Liver (tissue), 3 donors: ENCODE measurements at regions not wholly inside any gene's neighbourhood (a gene's known extent, or its start where the extent isn't known, plus 50 kb on each side); places are given as distances from the start of the nearest gene placed in this dataset.

Source experiments
- CTCF ChIP-seq: fragments of 150-350 bp; IDR thresholded peaks from 2 replicates; pipeline ENCODE4 v1.5.1; 2017; ENCODE audit warnings: improper control_type of control experiment, low read depth, low read length; ENCODE audit not compliant: missing input control
- EGR1 ChIP-seq, 2 donors: IDR thresholded peaks; 2 replicates each; pipeline ENCODE4 v1.6.1; 2016 to 2018; ENCODE audit warnings: antibody characterized with exemption in 2 of 2, low read depth in 2 of 2
- FOXA1 ChIP-seq: IDR thresholded peaks from 2 replicates; pipeline ENCODE4 v1.6.1; 2016; ENCODE audit warnings: antibody characterized with exemption
- JUND ChIP-seq, 2 donors: IDR thresholded peaks; 2 replicates each; pipeline ENCODE4 v1.6.1; 2016; ENCODE audit warnings: antibody characterized with exemption in 2 of 2
- MAX ChIP-seq: IDR thresholded peaks from 2 replicates; pipeline ENCODE4 v1.6.1; 2016; ENCODE audit warnings: antibody characterized with exemption
- RAD21 ChIP-seq, 2 donors: IDR thresholded peaks; 2 replicates each; pipeline ENCODE4 v1.6.1; 2016; ENCODE audit warnings: antibody characterized with exemption in 2 of 2, mild to moderate bottlenecking in 2 of 2
- REST ChIP-seq: IDR thresholded peaks from 2 replicates; pipeline ENCODE4 v1.6.1; 2016; ENCODE audit warnings: antibody characterized with exemption, mild to moderate bottlenecking
- RXRA ChIP-seq, 2 donors: IDR thresholded peaks; 2 replicates each; pipeline ENCODE4 v1.6.1; 2017 to 2018; ENCODE audit warnings: antibody characterized with exemption in 2 of 2, mild to moderate bottlenecking in 1 of 2
- SP1 ChIP-seq: IDR thresholded peaks from 2 replicates; pipeline ENCODE4 v1.6.1; 2018; ENCODE audit warnings: antibody characterized with exemption, mild to moderate bottlenecking
- TAF1 ChIP-seq: conservative IDR thresholded peaks from 2 replicates; pipeline ENCODE4 v1.6.1; 2016; ENCODE audit warnings: antibody characterized with exemption, mild to moderate bottlenecking
- ZBTB33 ChIP-seq: IDR thresholded peaks from 2 replicates; pipeline ENCODE4 v1.6.1; 2016; ENCODE audit warnings: antibody characterized with exemption
- donor health status: healthy.
- donor health status: healthy.

GRCh38 chr13:99892866-99893504 is 78.6 kb downstream of the ZIC5 start:
- TF ChIP-seq RAD21 (IDR thresholded peaks at IDR 0.05): no peak
- no peak for TF ChIP-seq REST
- no peak for TF ChIP-seq RXRA (IDR thresholded peaks at IDR 0.05)
- TF ChIP-seq ZBTB33: no peak
- no peak for TF ChIP-seq JUND (IDR thresholded peaks at IDR 0.05)
- TF ChIP-seq CTCF: no peak
- TF ChIP-seq SP1: no peak
- TF ChIP-seq FOXA1: no peak
- no peak for TF ChIP-seq TAF1
- no peak for TF ChIP-seq MAX
- TF ChIP-seq EGR1 (IDR thresholded peaks at IDR 0.05; ENCODE audit: low read depth in 2 of 2): no peak
